ENCODE measurements at regions not wholly inside any gene's neighbourhood (a gene's known extent, or its start where the extent isn't known, plus 50 kb on each side); places are given as distances from the start of the nearest gene placed in this dataset.

GRCh38 chr4:173935622-173936405 lies 347.7 kb downstream of the FBXO8 start:
- TF ChIP-seq POLR2A (IDR thresholded peaks at IDR 0.05) (no peak), CTCF (IDR thresholded peaks at IDR 0.05) (no peak)

All from transverse colon (tissue), 3 donors.